ENCODE measurements at regions not wholly inside any gene's neighbourhood (a gene's known extent, or its start where the extent isn't known, plus 50 kb on each side); places are given as distances from the start of the nearest gene placed in this dataset.

DNA sequence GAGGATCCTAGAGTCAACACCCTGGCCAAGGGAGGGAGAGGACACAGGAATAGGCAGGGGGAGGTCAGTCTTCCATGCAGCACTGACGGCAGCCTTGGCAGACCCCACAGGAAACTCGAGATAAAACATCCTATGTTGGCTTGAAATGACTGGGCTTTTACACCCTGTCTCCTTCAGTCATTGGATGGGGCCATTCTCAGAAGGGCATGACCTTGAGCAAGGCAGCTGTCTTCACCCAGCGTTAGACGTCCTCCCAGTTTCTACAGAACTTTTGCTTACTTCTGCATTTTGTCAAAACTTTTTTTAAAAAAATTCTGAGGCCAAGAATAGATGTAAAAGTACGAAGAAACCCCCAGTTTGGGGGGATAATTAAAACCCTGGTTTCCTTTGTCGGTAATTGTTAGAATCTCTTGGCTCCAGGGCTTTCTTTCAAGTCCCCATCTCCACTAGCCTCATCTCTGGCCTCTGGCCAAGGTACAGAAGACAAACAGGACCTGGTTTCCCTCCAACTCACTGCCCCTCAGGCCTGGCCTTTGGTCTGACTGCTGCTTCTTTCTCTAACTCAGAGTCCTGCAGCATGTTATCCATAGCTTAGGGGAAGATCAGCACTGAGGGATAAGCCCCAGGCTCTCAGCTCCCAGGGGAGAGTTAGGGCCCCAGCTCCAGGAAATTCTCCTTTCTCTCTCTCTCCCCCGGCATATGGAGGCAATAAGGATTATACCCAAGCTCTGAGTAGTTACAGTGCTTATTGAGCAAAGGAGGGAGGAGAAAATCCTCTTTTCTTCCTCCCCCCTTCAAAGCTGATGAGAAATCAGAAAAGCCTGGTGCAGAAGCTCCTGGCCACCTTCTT lies 51.6 kb upstream of the KCND3 start:
- in situ Hi-C loops (cut with MboI; ENCODE audit: low sequenced_read_pairs, unreplicated experiment) = no loop called here
- DNase-seq (ENCODE audit: low spot score) = no peak
- TF ChIP-seq, protein P1, sequence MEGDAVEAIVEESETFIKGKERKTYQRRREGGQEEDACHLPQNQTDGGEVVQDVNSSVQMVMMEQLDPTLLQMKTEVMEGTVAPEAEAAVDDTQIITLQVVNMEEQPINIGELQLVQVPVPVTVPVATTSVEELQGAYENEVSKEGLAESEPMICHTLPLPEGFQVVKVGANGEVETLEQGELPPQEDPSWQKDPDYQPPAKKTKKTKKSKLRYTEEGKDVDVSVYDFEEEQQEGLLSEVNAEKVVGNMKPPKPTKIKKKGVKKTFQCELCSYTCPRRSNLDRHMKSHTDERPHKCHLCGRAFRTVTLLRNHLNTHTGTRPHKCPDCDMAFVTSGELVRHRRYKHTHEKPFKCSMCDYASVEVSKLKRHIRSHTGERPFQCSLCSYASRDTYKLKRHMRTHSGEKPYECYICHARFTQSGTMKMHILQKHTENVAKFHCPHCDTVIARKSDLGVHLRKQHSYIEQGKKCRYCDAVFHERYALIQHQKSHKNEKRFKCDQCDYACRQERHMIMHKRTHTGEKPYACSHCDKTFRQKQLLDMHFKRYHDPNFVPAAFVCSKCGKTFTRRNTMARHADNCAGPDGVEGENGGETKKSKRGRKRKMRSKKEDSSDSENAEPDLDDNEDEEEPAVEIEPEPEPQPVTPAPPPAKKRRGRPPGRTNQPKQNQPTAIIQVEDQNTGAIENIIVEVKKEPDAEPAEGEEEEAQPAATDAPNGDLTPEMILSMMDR (IDR thresholded peaks at IDR 0.05; ENCODE audit: borderline replicate concordance, control extremely low read depth, extremely low read depth, insufficient read depth, missing control alignments) = no peak

- in situ Hi-C loops (cut with MboI; ENCODE audit: low sequenced_read_pairs, unreplicated experiment) = no loop called here
- TF ChIP-seq, protein P1 (IDR thresholded peaks at IDR 0.05; ENCODE audit: borderline replicate concordance, control extremely low read depth, extremely low read depth, insufficient read depth, missing control alignments) = no peak
- no peak for DNase-seq (ENCODE audit: low spot score)
These were observed 54.4 kb upstream of the KCND3 start for GRCh38 chr1:112043901-112044300.

GRCh38 chr1:112044745-112045144 lies 55.3 kb upstream of the KCND3 start:
- TF ChIP-seq, protein P1 (IDR thresholded peaks at IDR 0.05; ENCODE audit: borderline replicate concordance, control extremely low read depth, extremely low read depth, insufficient read depth, missing control alignments) = no peak
- no peak for DNase-seq (ENCODE audit: low spot score)
- in situ Hi-C loops (cut with MboI; ENCODE audit: low sequenced_read_pairs, unreplicated experiment) = no loop called here

DNA sequence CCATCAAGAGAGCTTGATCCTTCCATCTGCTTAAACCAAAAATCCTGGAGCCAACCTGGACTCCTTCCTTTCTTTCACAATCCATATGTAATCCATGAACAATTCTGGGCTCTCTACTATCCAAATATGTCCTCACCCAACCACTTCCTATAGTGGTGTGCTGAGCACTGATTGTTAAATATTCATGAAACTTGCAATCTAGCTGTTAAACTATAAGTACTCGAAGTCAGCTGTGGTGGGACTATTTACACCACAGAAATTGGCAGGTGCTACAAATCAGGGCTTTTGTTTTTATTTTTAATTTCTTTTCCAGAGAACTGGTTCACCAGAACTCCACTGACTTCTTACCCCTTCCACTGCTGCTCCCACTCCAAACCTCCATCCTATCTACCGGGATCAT lies 57.2 kb upstream of the KCND3 start:
- TF ChIP-seq, protein P1 (IDR thresholded peaks at IDR 0.05; ENCODE audit: borderline replicate concordance, control extremely low read depth, extremely low read depth, insufficient read depth, missing control alignments) = no peak
- in situ Hi-C loops (cut with MboI; ENCODE audit: low sequenced_read_pairs, unreplicated experiment) = no loop called here
- no peak for DNase-seq (ENCODE audit: low spot score)

DNA sequence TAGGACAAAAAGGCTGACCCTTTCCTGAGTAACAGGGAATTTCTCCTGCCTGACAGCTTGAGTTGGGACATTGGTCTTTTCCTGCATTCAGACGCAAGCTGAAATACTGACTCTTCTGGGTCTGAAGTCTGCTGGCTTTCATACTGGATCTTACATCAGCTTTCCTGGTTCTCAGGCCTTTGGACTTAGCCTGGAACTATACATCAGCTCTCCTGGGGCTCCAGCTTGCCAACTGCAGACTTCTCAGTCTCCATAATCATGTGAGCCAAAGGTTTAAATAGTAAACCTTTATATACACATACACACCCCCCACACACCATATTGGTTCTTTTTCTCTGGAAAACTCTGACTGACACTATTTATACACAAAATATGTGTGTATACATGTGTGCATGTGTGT lies 59.0 kb upstream of the KCND3 start:
- in situ Hi-C loops (cut with MboI; ENCODE audit: low sequenced_read_pairs, unreplicated experiment) = no loop called here
- TF ChIP-seq, protein P1 (IDR thresholded peaks at IDR 0.05; ENCODE audit: borderline replicate concordance, control extremely low read depth, extremely low read depth, insufficient read depth, missing control alignments) = no peak
- DNase-seq (ENCODE audit: low spot score) = no peak

GRCh38 chr1:112054510-112054909 lies 65.0 kb upstream of the KCND3 start:
- no peak for DNase-seq (ENCODE audit: low spot score)
- TF ChIP-seq, protein P1 (IDR thresholded peaks at IDR 0.05; ENCODE audit: borderline replicate concordance, control extremely low read depth, extremely low read depth, insufficient read depth, missing control alignments) = no peak
- in situ Hi-C loops (cut with MboI; ENCODE audit: low sequenced_read_pairs, unreplicated experiment) = no loop called here

Measured in GM13976 (cell line).